ENCODE measurements at regions not wholly inside any gene's neighbourhood (a gene's known extent, or its start where the extent isn't known, plus 50 kb on each side); places are given as distances from the start of the nearest gene placed in this dataset.
"Not testable (repeated sequence)": the region's sequence is repeated elsewhere in the genome, so short reads cannot be mapped to it uniquely, and the experiment has no call there.

- TF ChIP-seq POLR2A (IDR thresholded peaks at IDR 0.05), result not testable (repeated sequence)
- TF ChIP-seq, protein P1, sequence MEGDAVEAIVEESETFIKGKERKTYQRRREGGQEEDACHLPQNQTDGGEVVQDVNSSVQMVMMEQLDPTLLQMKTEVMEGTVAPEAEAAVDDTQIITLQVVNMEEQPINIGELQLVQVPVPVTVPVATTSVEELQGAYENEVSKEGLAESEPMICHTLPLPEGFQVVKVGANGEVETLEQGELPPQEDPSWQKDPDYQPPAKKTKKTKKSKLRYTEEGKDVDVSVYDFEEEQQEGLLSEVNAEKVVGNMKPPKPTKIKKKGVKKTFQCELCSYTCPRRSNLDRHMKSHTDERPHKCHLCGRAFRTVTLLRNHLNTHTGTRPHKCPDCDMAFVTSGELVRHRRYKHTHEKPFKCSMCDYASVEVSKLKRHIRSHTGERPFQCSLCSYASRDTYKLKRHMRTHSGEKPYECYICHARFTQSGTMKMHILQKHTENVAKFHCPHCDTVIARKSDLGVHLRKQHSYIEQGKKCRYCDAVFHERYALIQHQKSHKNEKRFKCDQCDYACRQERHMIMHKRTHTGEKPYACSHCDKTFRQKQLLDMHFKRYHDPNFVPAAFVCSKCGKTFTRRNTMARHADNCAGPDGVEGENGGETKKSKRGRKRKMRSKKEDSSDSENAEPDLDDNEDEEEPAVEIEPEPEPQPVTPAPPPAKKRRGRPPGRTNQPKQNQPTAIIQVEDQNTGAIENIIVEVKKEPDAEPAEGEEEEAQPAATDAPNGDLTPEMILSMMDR (IDR thresholded peaks at IDR 0.05), result not testable (repeated sequence)
Measured at GRCh38 chr1:206287759-206288158, 84.4 kb downstream of the SRGAP2 start.
